Left kidney (tissue), 1 donor: ENCODE measurements at regions not wholly inside any gene's neighbourhood (a gene's known extent, or its start where the extent isn't known, plus 50 kb on each side); places are given as distances from the start of the nearest gene placed in this dataset.

Experiments
- DNase-seq: peaks from one replicate; pipeline ENCODE4 v3.0.0-alpha.2; 2013

GRCh38 chr13:46968450-46968849 is 71.6 kb upstream of the HTR2A start:
- no peak for DNase-seq

- no peak for DNase-seq
These were observed 68.1 kb upstream of the HTR2A start for GRCh38 chr13:46964789-46965527.

GRCh38 chr13:46963904-46964303 is 67.1 kb upstream of the HTR2A start:
- DNase-seq = no peak

GRCh38 chr13:46962281-46962941 is 65.6 kb upstream of the HTR2A start:
- DNase-seq = no peak

- DNase-seq = no peak
These were observed 64.9 kb upstream of the HTR2A start for GRCh38 chr13:46961719-46962118.

- DNase-seq = no peak
These were observed 57.1 kb upstream of the HTR2A start for GRCh38 chr13:46953941-46954340.

- no peak for DNase-seq
These were observed 56.5 kb upstream of the HTR2A start for GRCh38 chr13:46953331-46953730.

GRCh38 chr13:46951516-46951915 is 54.7 kb upstream of the HTR2A start:
- no peak for DNase-seq

- no peak for DNase-seq
These were observed 52.4 kb upstream of the HTR2A start for GRCh38 chr13:46949211-46949610.

GRCh38 chr13:46948338-46948737 is 51.5 kb upstream of the HTR2A start:
- DNase-seq = no peak

GRCh38 chr13:46947425-46948191 is 50.8 kb upstream of the HTR2A start:
- DNase-seq = no peak
